Body of pancreas (tissue), 4 donors: ENCODE measurements at regions not wholly inside any gene's neighbourhood (a gene's known extent, or its start where the extent isn't known, plus 50 kb on each side); places are given as distances from the start of the nearest gene placed in this dataset.

Source experiments
- ATAC-seq: fragments of 150-250 bp; one replicate; pipeline ENCODE4 v1.9.1; 2016
- DNase-seq, 4 donors: peaks; one replicate each; pipeline ENCODE4 v3.0.0-alpha.2; 2019
- H3K27ac ChIP-seq, 4 donors: fragments of 200-600 bp; sonication (generic); 1 replicate in 3 of 4; 2 replicates in 1 of 4; pipeline versions ENCODE4 v1.5.1 to v1.6.1; 2016 to 2019; ENCODE audit warnings: mild to moderate bottlenecking in 1 of 4, mixed read lengths in 1 of 4, moderate library complexity in 1 of 4
- H3K27me3 ChIP-seq, 2 donors: fragments of 200-600 bp; sonication (generic); one replicate each; pipeline ENCODE4 v1.6.0; 2016; ENCODE audit warnings: mild to moderate bottlenecking in 1 of 2
- H3K36me3 ChIP-seq, 2 donors: fragments of 200-600 bp; sonication (generic); replicated peaks in 1 of 2; 2 replicates each; pipeline ENCODE4 v1.5.1; 2016; ENCODE audit warnings: low read depth in 2 of 2; ENCODE audit not compliant: insufficient read depth in 1 of 2
- H3K4me1 ChIP-seq: fragments of 200-600 bp; sonication (generic); one replicate; pipeline ENCODE4 v1.6.0; 2016
- H3K4me3 ChIP-seq, 2 donors: fragments of 200-600 bp; sonication (generic); 1 replicate in 1 of 2; 2 replicates in 1 of 2; pipeline ENCODE4 v1.5.1; 2016 to 2019
- H3K9me3 ChIP-seq, 3 donors: fragments of 200-600 bp; sonication (generic); 1 replicate in 2 of 3; 2 replicates in 1 of 3; pipeline ENCODE4 v1.5.1; 2016
- CTCF ChIP-seq, 7 experiments: fragments of 450-650 bp in 4 of 7; fragments of 200-600 bp in 3 of 7; sonication (generic) in 3 of 7; IDR thresholded peaks; one replicate each; pipeline ENCODE4 v1.5.1; 2016 to 2019; ENCODE audit warnings: antibody characterized with exemption in 7 of 7
- POLR2A ChIP-seq, 3 donors: fragments of 450-650 bp; IDR thresholded peaks; one replicate each; pipeline ENCODE4 v1.6.1; 2016; ENCODE audit warnings: antibody characterized with exemption in 3 of 3, mild to moderate bottlenecking in 2 of 3
- WGBS, 2 donors: methylation state at CpG; one replicate each; pipeline ENCODE4 v1.1.5; 2017; 5-methylcytosine and 5-hydroxymethylcytosine counted together
- intact Hi-C: fragments of 100-400 bp; cut with DNase I; formaldehyde crosslinking; loops from one replicate; pipeline ENCODE4 v1.15.1; 2023

- H3K9me3 ChIP-seq = peaks cover 0 to 9% (median 0%) of the 10 kb centered on the region in 3 donors
- TF ChIP-seq CTCF (IDR thresholded peaks at IDR 0.05) (no peak), POLR2A (IDR thresholded peaks at IDR 0.05) (no peak)
- ATAC-seq = no peak
- H3K36me3 ChIP-seq = no peaks in the 10 kb centered on the region
- no peaks in the 10 kb centered on the region for H3K4me1 ChIP-seq
- WGBS, 2 donors = 52 to 53% methylated on average over 3 of the region's 3 CpGs
- H3K27me3 ChIP-seq = no peaks in the 10 kb centered on the region
- intact Hi-C loops = no loop called here
- H3K27ac ChIP-seq = no peak overlapping the region
- DNase-seq = no peak
- H3K4me3 ChIP-seq = no peak overlapping the region
Measured at GRCh38 chr5:86765778-86766502, 148.2 kb downstream of the COX7C start.

GRCh38 chr5:86768699-86769202, 151.0 kb downstream of the COX7C start:
- no peaks in the 10 kb centered on the region for H3K4me1 ChIP-seq
- H3K27ac ChIP-seq = no peak overlapping the region
- H3K9me3 ChIP-seq = peaks cover 0 to 9% (median 0%) of the 10 kb centered on the region in 3 donors
- TF ChIP-seq CTCF (IDR thresholded peaks at IDR 0.05) (no peak), POLR2A (IDR thresholded peaks at IDR 0.05) (no peak)
- H3K4me3 ChIP-seq = no peak overlapping the region
- no peaks in the 10 kb centered on the region for H3K36me3 ChIP-seq
- no peak for DNase-seq
- ATAC-seq = no peak
- intact Hi-C loops = no loop called here
- no peaks in the 10 kb centered on the region for H3K27me3 ChIP-seq
- WGBS, 2 donors = 83 to 86% methylated on average over 2 of the region's 2 CpGs

GRCh38 chr5:86780018-86780417, 162.3 kb downstream of the COX7C start:
- ATAC-seq (no peak), DNase-seq (no peak)
- intact Hi-C loops = no loop called here
- Histone ChIP-seq H3K4me1 (no peaks in the 10 kb centered on the region), H3K4me3 (no peak overlapping the region), H3K27ac (no peak overlapping the region), H3K9me3 (no peaks in the 10 kb centered on the region), H3K27me3 (no peaks in the 10 kb centered on the region), H3K36me3 (no peaks in the 10 kb centered on the region)
- TF ChIP-seq CTCF (IDR thresholded peaks at IDR 0.05) (no peak), POLR2A (IDR thresholded peaks at IDR 0.05) (no peak)

GRCh38 chr5:86786955-86787354, 169.2 kb downstream of the COX7C start:
- H3K27me3 ChIP-seq = no peaks in the 10 kb centered on the region
- ATAC-seq (no peak), DNase-seq (no peak)
- 45 to 63% methylated on average over 2 of the region's 2 CpGs for WGBS, 2 donors
- no peaks in the 10 kb centered on the region for H3K9me3 ChIP-seq
- H3K36me3 ChIP-seq = no peaks in the 10 kb centered on the region
- no peaks in the 10 kb centered on the region for H3K4me1 ChIP-seq
- no peak for TF ChIP-seq POLR2A (IDR thresholded peaks at IDR 0.05)
- TF ChIP-seq CTCF (IDR thresholded peaks at IDR 0.05) = no peak
- intact Hi-C loops = no loop called here
- H3K27ac ChIP-seq = no peak overlapping the region
- H3K4me3 ChIP-seq = no peak overlapping the region

GRCh38 chr5:86795659-86796058, 177.9 kb downstream of the COX7C start:
- 53 to 67% methylated on average over 3 of the region's 3 CpGs for WGBS, 2 donors
- no peak for DNase-seq
- H3K4me1 ChIP-seq = no peaks in the 10 kb centered on the region
- no peaks in the 10 kb centered on the region for H3K36me3 ChIP-seq
- no peaks in the 10 kb centered on the region for H3K27me3 ChIP-seq
- no peaks in the 10 kb centered on the region for H3K9me3 ChIP-seq
- TF ChIP-seq POLR2A (IDR thresholded peaks at IDR 0.05) = no peak
- TF ChIP-seq CTCF (IDR thresholded peaks at IDR 0.05) = no peak
- H3K27ac ChIP-seq = no peak overlapping the region
- ATAC-seq = no peak
- no peak overlapping the region for H3K4me3 ChIP-seq
- intact Hi-C loops = no loop called here
